ENCODE measurements at regions not wholly inside any gene's neighbourhood (a gene's known extent, or its start where the extent isn't known, plus 50 kb on each side); places are given as distances from the start of the nearest gene placed in this dataset.
"Not testable (repeated sequence)": the region's sequence is repeated elsewhere in the genome, so short reads cannot be mapped to it uniquely, and the experiment has no call there.

GRCh38 chr5:108560166-108560565 lies 178.3 kb upstream of the FBXL17 start:
- no peak for DNase-seq
- H3K4me3 Mint-ChIP-seq, result no peak overlapping the region
- no peaks in the 10 kb centered on the region for H3K36me3 Mint-ChIP-seq
- no peak for ATAC-seq
- H3K4me1 Mint-ChIP-seq, result no peaks in the 10 kb centered on the region
- H3K27me3 Mint-ChIP-seq, result peaks cover 0 to 3% (median 3%) of the 10 kb centered on the region in 5 donors
- H3K27ac Mint-ChIP-seq, result no peak overlapping the region
- H3K9me3 Mint-ChIP-seq, result peaks cover 0 to 3% (median 0%) of the 10 kb centered on the region in 9 donors
- POLR2A ChIA-PET, result no interaction called here

GRCh38 chr5:108558840-108559239 lies 176.9 kb upstream of the FBXL17 start:
- H3K36me3 Mint-ChIP-seq, POLR2A ChIA-PET, H3K4me1 Mint-ChIP-seq, H3K9me3 Mint-ChIP-seq, H3K27me3 Mint-ChIP-seq, ATAC-seq, H3K27ac Mint-ChIP-seq, DNase-seq, H3K4me3 Mint-ChIP-seq: not testable (repeated sequence)

GRCh38 chr5:108558142-108558541 lies 176.2 kb upstream of the FBXL17 start:
- H3K27ac Mint-ChIP-seq, DNase-seq, H3K27me3 Mint-ChIP-seq, H3K36me3 Mint-ChIP-seq, H3K4me1 Mint-ChIP-seq, POLR2A ChIA-PET, ATAC-seq, H3K9me3 Mint-ChIP-seq, H3K4me3 Mint-ChIP-seq: not testable (repeated sequence)

GRCh38 chr5:108557686-108558085 lies 175.8 kb upstream of the FBXL17 start:
- POLR2A ChIA-PET, result no interaction called here
- H3K4me3 Mint-ChIP-seq, result no peak overlapping the region
- H3K27me3 Mint-ChIP-seq, result peaks cover 0 to 8% (median 0%) of the 10 kb centered on the region in 5 donors
- peaks cover 0 to 3% (median 0%) of the 10 kb centered on the region in 9 donors for H3K9me3 Mint-ChIP-seq
- ATAC-seq, result no peak
- no peak overlapping the region for H3K27ac Mint-ChIP-seq
- no peaks in the 10 kb centered on the region for H3K4me1 Mint-ChIP-seq
- no peak for DNase-seq
- H3K36me3 Mint-ChIP-seq, result no peaks in the 10 kb centered on the region

- DNase-seq (no peak), ATAC-seq (no peak)
- no peak overlapping the region for H3K4me3 Mint-ChIP-seq
- H3K27me3 Mint-ChIP-seq, result peaks cover 0 to 11% (median 1%) of the 10 kb centered on the region in 5 donors
- POLR2A ChIA-PET, result no interaction called here
- H3K36me3 Mint-ChIP-seq, result no peaks in the 10 kb centered on the region
- H3K27ac Mint-ChIP-seq, result no peak overlapping the region
- H3K9me3 Mint-ChIP-seq, result peaks cover 0 to 3% (median 0%) of the 10 kb centered on the region in 9 donors
- H3K4me1 Mint-ChIP-seq, result no peaks in the 10 kb centered on the region
These were observed 174.7 kb upstream of the FBXL17 start for GRCh38 chr5:108556441-108557145.

GRCh38 chr5:108548684-108549596 lies 167.0 kb upstream of the FBXL17 start:
- no peak for ATAC-seq
- POLR2A ChIA-PET, result no interaction called here
- Mint-ChIP-seq H3K36me3 (no peaks in the 10 kb centered on the region), H3K4me1 (peaks cover 0 to 2% (median 0%) of the 10 kb centered on the region in 4 donors), H3K27ac (no peak overlapping the region), H3K9me3 (peaks cover 0 to 2% (median 0%) of the 10 kb centered on the region in 9 donors), H3K27me3 (peaks cover 0 to 24% (median 4%) of the 10 kb centered on the region in 5 donors), H3K4me3 (no peak overlapping the region)
- no peak for DNase-seq

- Mint-ChIP-seq H3K27ac (no peak overlapping the region), H3K4me3 (no peak overlapping the region), H3K36me3 (no peaks in the 10 kb centered on the region), H3K4me1 (peaks cover 0 to 2% (median 0%) of the 10 kb centered on the region in 4 donors), H3K9me3 (peaks cover 0 to 2% (median 0%) of the 10 kb centered on the region in 9 donors), H3K27me3 (peaks cover 0 to 21% (median 2%) of the 10 kb centered on the region in 5 donors)
- POLR2A ChIA-PET, result no interaction called here
- DNase-seq (no peak), ATAC-seq (no peak)
These were observed 165.0 kb upstream of the FBXL17 start for GRCh38 chr5:108546939-108547338.

GRCh38 chr5:108545301-108545700 lies 163.4 kb upstream of the FBXL17 start:
- Mint-ChIP-seq H3K27me3 (peaks cover 0 to 21% (median 2%) of the 10 kb centered on the region in 5 donors), H3K27ac (no peak overlapping the region), H3K4me3 (no peak overlapping the region), H3K9me3 (peaks cover 0 to 3% (median 0%) of the 10 kb centered on the region in 9 donors), H3K4me1 (peaks cover 0 to 2% (median 0%) of the 10 kb centered on the region in 4 donors), H3K36me3 (no peaks in the 10 kb centered on the region)
- DNase-seq (no peak), ATAC-seq (no peak)
- POLR2A ChIA-PET, result no interaction called here

- Mint-ChIP-seq H3K27me3 (peaks cover 0 to 14% (median 2%) of the 10 kb centered on the region in 5 donors), H3K4me1 (no peaks in the 10 kb centered on the region), H3K27ac (no peak overlapping the region), H3K4me3 (no peak overlapping the region), H3K36me3 (no peaks in the 10 kb centered on the region), H3K9me3 (peaks cover 0 to 3% (median 0%) of the 10 kb centered on the region in 9 donors)
- POLR2A ChIA-PET, result no interaction called here
- no peak for DNase-seq
- ATAC-seq, result no peak
These were observed 161.6 kb upstream of the FBXL17 start for GRCh38 chr5:108543486-108543885.

- no peak for ATAC-seq
- POLR2A ChIA-PET, result no interaction called here
- H3K27ac Mint-ChIP-seq, result no peak overlapping the region
These were observed 159.9 kb upstream of the FBXL17 start for GRCh38 chr5:108541836-108542235.

GRCh38 chr5:108536321-108536720 lies 154.4 kb upstream of the FBXL17 start:
- peaks cover 4 to 17% (median 6%) of the 10 kb centered on the region in 5 donors for H3K27me3 Mint-ChIP-seq
- no peaks in the 10 kb centered on the region for H3K36me3 Mint-ChIP-seq
- peaks cover 0 to 3% (median 0%) of the 10 kb centered on the region in 9 donors for H3K9me3 Mint-ChIP-seq
- H3K27ac Mint-ChIP-seq, result no peak overlapping the region
- H3K4me1 Mint-ChIP-seq, result no peaks in the 10 kb centered on the region
- DNase-seq, result no peak
- ATAC-seq, result no peak
- POLR2A ChIA-PET, result no interaction called here
- no peak overlapping the region for H3K4me3 Mint-ChIP-seq

More at GRCh38 chr5:108541836-108542235, 159.9 kb upstream of the FBXL17 start:
- Mint-ChIP-seq H3K36me3 (no peaks in the 10 kb centered on the region), H3K4me3 (no peak overlapping the region), H3K4me1 (no peaks in the 10 kb centered on the region), H3K9me3 (peaks cover 0 to 3% (median 0%) of the 10 kb centered on the region in 9 donors), H3K27me3 (peaks cover 0 to 8% (median 5%) of the 10 kb centered on the region in 5 donors)
- no peak for DNase-seq

- H3K27ac Mint-ChIP-seq, ATAC-seq, POLR2A ChIA-PET, H3K36me3 Mint-ChIP-seq, H3K4me1 Mint-ChIP-seq, H3K4me3 Mint-ChIP-seq, DNase-seq, H3K9me3 Mint-ChIP-seq: not testable (repeated sequence)
- H3K27me3 Mint-ChIP-seq, result peaks cover 5 to 42% (median 17%) of the 10 kb centered on the region in 5 donors
These were observed 150.2 kb upstream of the FBXL17 start for GRCh38 chr5:108532129-108532445.

Measured in naive thymus-derived CD8-positive, alpha-beta T cell (primary cell).